BE2C (cell line): ENCODE measurements at regions not wholly inside any gene's neighbourhood (a gene's known extent, or its start where the extent isn't known, plus 50 kb on each side); places are given as distances from the start of the nearest gene placed in this dataset.

ENCODE experiments used
- DNase-seq: peaks from one replicate; pipeline ENCODE4 v3.0.0-alpha.2; 2020
- H3K27me3 ChIP-seq: fragments of 250-450 bp; sonication (Bioruptor Pico); 2 replicates; pipeline ENCODE4 v1.5.1; 2020; ENCODE audit warnings: mild to moderate bottlenecking
- H3K36me3 ChIP-seq: fragments of 250-450 bp; sonication (Bioruptor Pico); 2 replicates; pipeline ENCODE4 v1.5.1; 2020; ENCODE audit warnings: mild to moderate bottlenecking
- H3K4me1 ChIP-seq: fragments of 250-450 bp; sonication (Bioruptor Pico); 2 replicates; pipeline ENCODE4 v1.5.1; 2020
- H3K4me3 ChIP-seq: 2 replicates; pipeline ENCODE4 v1.5.1; 2011; ENCODE audit warnings: low read depth, low read length
- H3K9me3 ChIP-seq: fragments of 250-450 bp; sonication (Bioruptor Pico); 2 replicates; pipeline ENCODE4 v1.5.1; 2020
- CTCF ChIP-seq: IDR thresholded peaks from 2 replicates; pipeline ENCODE4 v1.5.1; 2012; ENCODE audit warnings: mild to moderate bottlenecking, low read depth, low read length

- H3K36me3 ChIP-seq, result no peaks in the 10 kb centered on the region
- no peak for TF ChIP-seq CTCF
- no peaks in the 10 kb centered on the region for H3K4me1 ChIP-seq
- H3K4me3 ChIP-seq, result no peak overlapping the region
- no peaks in the 10 kb centered on the region for H3K9me3 ChIP-seq
- no peaks in the 10 kb centered on the region for H3K27me3 ChIP-seq
- DNase-seq, result no peak
Measured at GRCh38 chr1:163844459-163844858, 522.7 kb downstream of the NUF2 start.

- Histone ChIP-seq H3K4me1 (no peaks in the 10 kb centered on the region), H3K36me3 (no peaks in the 10 kb centered on the region), H3K4me3 (no peak overlapping the region), H3K27me3 (no peaks in the 10 kb centered on the region), H3K9me3 (no peaks in the 10 kb centered on the region)
- TF ChIP-seq CTCF, result no peak
- no peak for DNase-seq
Measured at GRCh38 chr1:163845279-163845678, 523.5 kb downstream of the NUF2 start.

GRCh38 chr1:163863731-163864130 lies 542.0 kb downstream of the NUF2 start:
- Histone ChIP-seq H3K9me3 (no peaks in the 10 kb centered on the region; the same call in 1 of the 2 replicates), H3K4me1 (no peaks in the 10 kb centered on the region), H3K36me3 (no peaks in the 10 kb centered on the region), H3K4me3 (no peak overlapping the region), H3K27me3 (no peaks in the 10 kb centered on the region)
- no peak for TF ChIP-seq CTCF
- no peak for DNase-seq

- Histone ChIP-seq H3K4me1 (no peaks in the 10 kb centered on the region), H3K27me3 (no peaks in the 10 kb centered on the region), H3K9me3 (no peaks in the 10 kb centered on the region), H3K4me3 (no peak overlapping the region), H3K36me3 (no peaks in the 10 kb centered on the region)
- TF ChIP-seq CTCF, result no peak
- DNase-seq, result no peak
Measured at GRCh38 chr1:163864207-163864606, 542.5 kb downstream of the NUF2 start.

GRCh38 chr1:163866564-163866963 lies 544.8 kb downstream of the NUF2 start:
- H3K27me3 ChIP-seq, result no peaks in the 10 kb centered on the region
- no peaks in the 10 kb centered on the region for H3K4me1 ChIP-seq
- no peak overlapping the region for H3K4me3 ChIP-seq
- no peak for TF ChIP-seq CTCF
- no peaks in the 10 kb centered on the region for H3K36me3 ChIP-seq
- no peak for DNase-seq
- H3K9me3 ChIP-seq, result no peaks in the 10 kb centered on the region

GRCh38 chr1:163870666-163871065 lies 548.9 kb downstream of the NUF2 start:
- Histone ChIP-seq H3K27me3 (no peaks in the 10 kb centered on the region), H3K4me3 (no peak overlapping the region), H3K36me3 (no peaks in the 10 kb centered on the region), H3K4me1 (no peaks in the 10 kb centered on the region), H3K9me3 (no peaks in the 10 kb centered on the region)
- no peak for DNase-seq
- no peak for TF ChIP-seq CTCF
